ENCODE measurements at regions not wholly inside any gene's neighbourhood (a gene's known extent, or its start where the extent isn't known, plus 50 kb on each side); places are given as distances from the start of the nearest gene placed in this dataset.

- TF ChIP-seq, protein P1, sequence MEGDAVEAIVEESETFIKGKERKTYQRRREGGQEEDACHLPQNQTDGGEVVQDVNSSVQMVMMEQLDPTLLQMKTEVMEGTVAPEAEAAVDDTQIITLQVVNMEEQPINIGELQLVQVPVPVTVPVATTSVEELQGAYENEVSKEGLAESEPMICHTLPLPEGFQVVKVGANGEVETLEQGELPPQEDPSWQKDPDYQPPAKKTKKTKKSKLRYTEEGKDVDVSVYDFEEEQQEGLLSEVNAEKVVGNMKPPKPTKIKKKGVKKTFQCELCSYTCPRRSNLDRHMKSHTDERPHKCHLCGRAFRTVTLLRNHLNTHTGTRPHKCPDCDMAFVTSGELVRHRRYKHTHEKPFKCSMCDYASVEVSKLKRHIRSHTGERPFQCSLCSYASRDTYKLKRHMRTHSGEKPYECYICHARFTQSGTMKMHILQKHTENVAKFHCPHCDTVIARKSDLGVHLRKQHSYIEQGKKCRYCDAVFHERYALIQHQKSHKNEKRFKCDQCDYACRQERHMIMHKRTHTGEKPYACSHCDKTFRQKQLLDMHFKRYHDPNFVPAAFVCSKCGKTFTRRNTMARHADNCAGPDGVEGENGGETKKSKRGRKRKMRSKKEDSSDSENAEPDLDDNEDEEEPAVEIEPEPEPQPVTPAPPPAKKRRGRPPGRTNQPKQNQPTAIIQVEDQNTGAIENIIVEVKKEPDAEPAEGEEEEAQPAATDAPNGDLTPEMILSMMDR (IDR thresholded peaks at IDR 0.05): no peak
- TF ChIP-seq POLR2A (IDR thresholded peaks at IDR 0.05): no peak
Observed at GRCh38 chr7:25884265-25884828, 267.7 kb upstream of the NFE2L3 start.
